CD14-positive monocyte (primary cell): ENCODE measurements at regions not wholly inside any gene's neighbourhood (a gene's known extent, or its start where the extent isn't known, plus 50 kb on each side); places are given as distances from the start of the nearest gene placed in this dataset.

Experiments used
- DNase-seq, 3 donors: peaks; one replicate each; pipeline ENCODE4 v3.0.0-alpha.2; 2011 to 2022
- H2AFZ ChIP-seq: 2 replicates; pipeline ENCODE4 v1.6.0; 2012; ENCODE audit warnings: mild to moderate bottlenecking, low read depth, low read length, inconsistent platforms; ENCODE audit not compliant: insufficient read depth, poor library complexity, severe bottlenecking
- H3K27ac ChIP-seq, 2 donors: 1 replicate in 1 of 2; 2 replicates in 1 of 2; pipeline ENCODE4 v1.5.1; 2012 to 2013; ENCODE audit warnings: low read length in 2 of 2, control low read depth in 1 of 2, inconsistent platforms in 1 of 2, low read depth in 1 of 2, mild to moderate bottlenecking in 1 of 2
- H3K27me3 ChIP-seq, 2 donors: one replicate each; pipeline versions ENCODE4 v1.6.0 to v1.6.1; 2011 to 2013; ENCODE audit warnings: low read length in 2 of 2; ENCODE audit not compliant: control insufficient read depth in 2 of 2, insufficient read depth in 2 of 2
- H3K36me3 ChIP-seq, 2 donors: replicated peaks in 1 of 2; 1 replicate in 1 of 2; 2 replicates in 1 of 2; pipeline versions ENCODE4 v1.5.1 to v1.6.1; 2012 to 2013; ENCODE audit warnings: low read length in 2 of 2, control low read depth in 1 of 2, inconsistent platforms in 1 of 2, mild to moderate bottlenecking in 1 of 2; ENCODE audit not compliant: insufficient read depth in 2 of 2, control insufficient read depth in 1 of 2
- H3K4me1 ChIP-seq, 2 donors: 1 replicate in 1 of 2; 2 replicates in 1 of 2; pipeline versions ENCODE4 v1.5.1 to v1.6.1; 2012 to 2013; ENCODE audit warnings: low read length in 2 of 2, control low read depth in 1 of 2, inconsistent platforms in 1 of 2, mild to moderate bottlenecking in 1 of 2, moderate library complexity in 1 of 2; ENCODE audit not compliant: insufficient read depth in 2 of 2, control insufficient read depth in 1 of 2
- H3K4me2 ChIP-seq: replicated peaks from 2 replicates; pipeline ENCODE3; 2012; ENCODE audit warnings: low read length, moderate library complexity, mild to moderate bottlenecking; ENCODE audit not compliant: poor library complexity, severe bottlenecking; ENCODE audit errors: extremely low read depth
- H3K4me3 ChIP-seq, 3 experiments: fragments of 200-600 bp in 1 of 3; sonication (generic) in 1 of 3; replicated peaks in 1 of 3; 1 replicate in 2 of 3; 2 replicates in 1 of 3; pipeline ENCODE4 v1.5.1; 2011 to 2013; ENCODE audit warnings: low read length in 3 of 3, mild to moderate bottlenecking in 3 of 3, control low read depth in 2 of 3, low read depth in 2 of 3, inconsistent platforms in 1 of 3, moderate library complexity in 1 of 3
- H3K79me2 ChIP-seq: 2 replicates; pipeline ENCODE4 v1.6.0; 2012; ENCODE audit warnings: mild to moderate bottlenecking, control low read depth, inconsistent platforms, low read length, moderate library complexity; ENCODE audit not compliant: insufficient read depth
- H3K9ac ChIP-seq: 2 replicates; pipeline ENCODE4 v1.6.0; 2017; ENCODE audit warnings: low read length, mild to moderate bottlenecking; ENCODE audit not compliant: insufficient read depth, poor library complexity, severe bottlenecking
- H3K9me3 ChIP-seq, 2 donors: replicated peaks in 1 of 2; 1 replicate in 1 of 2; 2 replicates in 1 of 2; pipeline versions ENCODE4 v1.5.1 to v1.6.1; 2012 to 2013; ENCODE audit warnings: low read length in 2 of 2, control low read depth in 1 of 2; ENCODE audit not compliant: control insufficient read depth in 1 of 2, insufficient read depth in 1 of 2
- H4K20me1 ChIP-seq: 2 replicates; pipeline ENCODE4 v1.6.0; 2012; ENCODE audit warnings: mild to moderate bottlenecking, low read length, control low read depth, moderate library complexity; ENCODE audit not compliant: insufficient read depth
- H3K27ac Mint-ChIP-seq, 7 donors: one replicate each; pipeline ENCODE4 v1.8.0; 2020; ENCODE audit warnings: mild to moderate bottlenecking in 7 of 7, mixed read lengths in 7 of 7, moderate library complexity in 6 of 7, inconsistent platforms in 2 of 7
- H3K27me3 Mint-ChIP-seq, 3 donors: one replicate each; pipeline ENCODE4 v1.8.0; 2021 to 2022; ENCODE audit warnings: low read depth in 3 of 3, mild to moderate bottlenecking in 3 of 3, mixed read lengths in 3 of 3, moderate library complexity in 3 of 3, inconsistent platforms in 1 of 3
- H3K36me3 Mint-ChIP-seq, 2 donors: one replicate each; pipeline ENCODE4 v1.8.0; 2020; ENCODE audit warnings: mixed read lengths in 2 of 2, inconsistent platforms in 1 of 2, mild to moderate bottlenecking in 1 of 2
- H3K4me1 Mint-ChIP-seq: one replicate; pipeline ENCODE4 v1.8.0; 2020; ENCODE audit warnings: mild to moderate bottlenecking, mixed read lengths
- H3K4me3 Mint-ChIP-seq, 2 donors: one replicate each; pipeline ENCODE4 v1.8.0; 2020; ENCODE audit warnings: mild to moderate bottlenecking in 2 of 2, mixed read lengths in 2 of 2, moderate library complexity in 1 of 2
- H3K9me3 Mint-ChIP-seq, 7 donors: one replicate each; pipeline ENCODE4 v1.8.0; 2020 to 2022; ENCODE audit warnings: mixed read lengths in 7 of 7, mild to moderate bottlenecking in 6 of 7, moderate library complexity in 6 of 7, inconsistent platforms in 2 of 7
- CTCF ChIP-seq: fragments of 200-600 bp; IDR thresholded peaks from one replicate; pipeline ENCODE4 v1.8.0; 2022; ENCODE audit warnings: antibody characterized with exemption, mild to moderate bottlenecking
- WGBS: methylation state at CpG from one replicate; pipeline ENCODE4 v1.1.5; 2013; ENCODE audit warnings: missing lambda C conversion rate; ENCODE audit not compliant: insufficient coverage; 5-methylcytosine and 5-hydroxymethylcytosine counted together
- intact Hi-C, 2 donors: fragments of 100-400 bp; cut with micrococcal nuclease; formaldehyde crosslinking; loops; one replicate each; pipeline versions ENCODE4 v1.15.0 to v1.15.1; 2023

GRCh38 chr6:2557181-2557720, 193.5 kb downstream of the MYLK4 start:
- WGBS, result no CpG with 5 or more reads among the region's 7 CpGs
- Histone ChIP-seq H3K9ac (no peak overlapping the region), H3K27me3 (peaks cover 0 to 3% of the 10 kb centered on the region in 2 donors), H2AFZ (no peak overlapping the region), H3K4me3 (no peak overlapping the region), H3K27ac (no peak overlapping the region), H3K4me2 (no peak overlapping the region), H3K9me3 (no peaks in the 10 kb centered on the region), H3K79me2 (no peaks in the 10 kb centered on the region), H3K4me1 (no peaks in the 10 kb centered on the region), H3K36me3 (no peaks in the 10 kb centered on the region), H4K20me1 (no peaks in the 10 kb centered on the region)
- H3K27ac Mint-ChIP-seq, result no peak overlapping the region
- intact Hi-C loops, result no loop called here
- peaks cover 13 to 25% (median 21%) of the 10 kb centered on the region in 3 donors for H3K27me3 Mint-ChIP-seq
- no peak for DNase-seq
- H3K4me1 Mint-ChIP-seq, result peaks cover 4% of the 10 kb centered on the region
- no peak for TF ChIP-seq CTCF
- H3K4me3 Mint-ChIP-seq, result no peak overlapping the region
- H3K36me3 Mint-ChIP-seq, result peaks cover 0 to 2% of the 10 kb centered on the region in 2 donors
- H3K9me3 Mint-ChIP-seq, result no peaks in the 10 kb centered on the region

GRCh38 chr6:2556761-2557160, 194.0 kb downstream of the MYLK4 start:
- peaks cover 0 to 3% of the 10 kb centered on the region in 2 donors for H3K27me3 ChIP-seq
- no peak overlapping the region for H3K27ac Mint-ChIP-seq

More at GRCh38 chr6:2556761-2557160, 194.0 kb downstream of the MYLK4 start:
- Histone ChIP-seq H3K4me1 (no peaks in the 10 kb centered on the region), H3K9me3 (no peaks in the 10 kb centered on the region), H4K20me1 (no peaks in the 10 kb centered on the region), H3K4me2 (no peak overlapping the region), H3K79me2 (no peaks in the 10 kb centered on the region), H3K4me3 (no peak overlapping the region), H3K27ac (no peak overlapping the region), H2AFZ (no peak overlapping the region), H3K36me3 (no peaks in the 10 kb centered on the region), H3K9ac (no peak overlapping the region)
- no CpG with 5 or more reads among the region's 5 CpGs for WGBS
- no peak for TF ChIP-seq CTCF
- Mint-ChIP-seq H3K27me3 (peaks cover 13 to 25% (median 21%) of the 10 kb centered on the region in 3 donors), H3K36me3 (peaks cover 0 to 2% of the 10 kb centered on the region in 2 donors), H3K4me1 (peaks cover 4% of the 10 kb centered on the region), H3K4me3 (peak overlapping the region in 1 of 2 donors; percentile 16), H3K9me3 (no peaks in the 10 kb centered on the region)
- no peak for DNase-seq
- intact Hi-C loops, result no loop called here
